NOMO-1 (cell line): ENCODE measurements at regions not wholly inside any gene's neighbourhood (a gene's known extent, or its start where the extent isn't known, plus 50 kb on each side); places are given as distances from the start of the nearest gene placed in this dataset.

Source experiments
- DNase-seq, 2 experiments: peaks; one replicate each; lab custom pipeline; 2025; ENCODE audit not compliant: unreplicated experiment in 2 of 2; lab: John Stamatoyannopoulos, UW

DNA sequence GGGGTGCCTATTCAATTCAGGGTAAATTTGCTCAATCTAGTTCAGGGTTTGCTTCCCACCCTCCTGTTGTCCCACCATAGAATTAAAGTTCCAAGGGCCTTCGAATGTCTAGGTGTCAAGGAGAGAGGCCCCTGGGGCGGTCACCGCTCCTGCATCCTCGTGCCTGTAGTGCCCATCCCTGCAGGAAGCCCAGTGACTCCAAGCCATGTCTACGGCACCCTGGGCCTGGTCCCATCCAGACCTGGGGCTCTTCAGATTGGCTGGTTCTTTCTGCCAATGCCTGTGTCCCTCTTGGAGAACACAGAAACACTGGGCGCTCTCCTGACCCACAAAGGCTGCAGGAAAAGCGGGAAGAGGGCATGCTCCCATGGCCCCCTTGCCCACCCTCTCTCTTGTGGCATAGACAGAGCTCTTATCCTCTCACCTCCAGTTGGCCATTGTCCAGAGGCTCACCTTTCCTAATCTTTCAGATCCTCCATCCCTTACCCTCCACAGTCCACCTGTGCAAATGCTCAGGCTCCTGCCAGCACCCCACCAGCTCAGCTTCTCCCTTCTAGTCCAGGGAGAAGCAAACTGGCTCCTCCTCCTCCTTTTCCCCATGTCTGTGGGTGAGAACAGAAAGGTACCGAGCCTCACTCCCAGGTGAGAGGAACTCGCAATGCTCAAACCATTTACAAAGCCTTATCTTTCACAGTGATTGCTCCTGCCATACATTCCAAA lies 253.0 kb upstream of the IRX2 start:
- no peak for DNase-seq

DNA sequence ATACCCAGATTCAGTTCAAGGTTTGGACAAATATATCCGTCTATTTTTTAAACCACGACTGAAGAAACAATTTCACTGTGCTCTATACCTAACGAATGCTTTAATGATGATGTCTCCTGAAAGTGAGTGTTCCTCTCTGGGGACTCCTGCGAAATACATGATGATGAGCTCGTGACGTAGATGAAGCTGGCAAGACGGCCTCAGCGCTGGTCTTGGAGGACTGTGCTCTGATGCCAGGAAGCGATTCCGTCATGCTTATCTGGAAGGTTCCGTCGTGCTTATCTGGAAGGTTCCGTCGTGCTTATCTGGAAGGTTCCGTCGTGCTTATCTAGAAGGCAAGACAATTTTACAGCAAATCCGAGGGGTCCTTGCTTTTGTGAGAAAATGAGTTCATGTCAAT lies 250.8 kb upstream of the IRX2 start:
- no peak for DNase-seq

- no peak for DNase-seq
Observed at GRCh38 chr5:3000631-3001030, 249.2 kb upstream of the IRX2 start.

DNA sequence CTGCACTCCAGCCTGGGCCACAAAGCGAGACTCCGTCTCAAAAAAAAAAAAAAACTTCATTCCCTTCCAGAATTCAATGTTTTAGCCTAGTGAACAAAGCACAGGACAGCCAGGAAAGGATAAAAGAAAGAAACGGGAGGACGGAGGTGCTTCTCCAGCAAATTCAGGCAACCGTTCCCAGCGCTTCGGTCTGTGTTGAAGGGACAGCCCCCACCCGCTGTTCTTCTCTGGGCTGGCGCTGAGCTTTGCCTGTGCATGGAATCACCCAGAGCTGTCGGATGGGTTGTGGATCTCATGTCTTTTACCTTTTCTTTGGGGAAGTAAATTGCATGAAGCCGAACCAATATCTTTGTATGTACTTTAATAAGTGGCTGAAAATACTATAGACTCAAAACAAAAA lies 248.4 kb upstream of the IRX2 start:
- no peak for DNase-seq

DNA sequence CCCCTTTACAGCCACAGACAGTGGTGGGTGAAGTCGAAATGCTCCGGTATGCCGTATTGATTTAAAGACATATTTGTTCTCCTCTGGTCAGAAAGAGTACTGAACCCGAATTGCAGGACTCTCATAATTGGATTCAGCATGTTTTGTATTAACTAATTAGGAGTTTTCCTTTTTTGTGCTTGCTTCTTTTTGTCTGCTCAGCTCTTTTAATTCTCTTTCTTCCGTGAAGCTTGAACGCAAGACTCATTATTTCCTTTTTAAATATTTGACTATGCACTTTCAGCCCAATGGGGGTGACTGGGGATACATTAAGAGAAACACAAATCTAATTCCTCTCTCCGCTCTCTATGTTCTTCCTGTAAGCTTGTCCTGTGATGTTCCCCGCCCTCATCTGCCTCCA lies 246.6 kb upstream of the IRX2 start:
- DNase-seq = no peak

DNA sequence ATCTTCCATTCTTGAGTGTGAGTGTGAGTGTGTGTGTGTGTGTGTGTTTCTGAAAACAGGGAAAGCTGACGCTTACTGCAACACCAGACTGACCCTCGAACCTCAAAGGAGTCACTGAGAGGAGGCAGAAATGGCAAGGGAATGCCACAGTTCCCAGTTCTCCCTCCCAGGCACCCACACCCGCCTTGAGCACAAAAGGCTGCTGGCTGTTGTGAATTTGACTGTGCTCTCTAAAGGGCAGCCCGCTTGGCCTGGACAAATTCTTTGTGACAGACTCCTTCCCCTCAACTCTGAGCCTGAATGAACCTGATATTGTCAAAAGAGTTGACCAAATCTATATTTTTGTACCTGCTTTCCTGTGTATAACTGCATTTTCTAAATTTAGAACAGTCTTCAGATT lies 245.7 kb upstream of the IRX2 start:
- DNase-seq = no peak

DNA sequence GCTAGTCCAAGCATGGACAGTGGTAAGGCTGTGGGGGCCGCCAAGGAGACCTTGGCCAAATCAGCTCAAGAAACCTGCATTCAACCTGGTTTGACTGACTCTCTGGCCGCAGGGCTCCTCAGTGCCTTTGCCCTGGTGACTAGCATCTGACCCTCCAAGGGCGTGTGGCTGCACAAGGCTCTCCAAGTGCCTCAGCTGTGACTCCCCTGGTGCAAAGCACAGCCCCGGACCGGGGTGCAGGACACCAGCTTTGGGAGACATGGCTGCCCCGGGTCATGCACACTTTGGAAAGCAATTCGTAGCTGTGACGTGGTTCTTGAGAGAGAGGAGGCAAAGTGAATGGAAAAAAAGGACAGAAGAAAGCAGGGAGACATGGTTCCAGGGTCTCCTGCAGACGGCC lies 245.2 kb upstream of the IRX2 start:
- no peak for DNase-seq

DNA sequence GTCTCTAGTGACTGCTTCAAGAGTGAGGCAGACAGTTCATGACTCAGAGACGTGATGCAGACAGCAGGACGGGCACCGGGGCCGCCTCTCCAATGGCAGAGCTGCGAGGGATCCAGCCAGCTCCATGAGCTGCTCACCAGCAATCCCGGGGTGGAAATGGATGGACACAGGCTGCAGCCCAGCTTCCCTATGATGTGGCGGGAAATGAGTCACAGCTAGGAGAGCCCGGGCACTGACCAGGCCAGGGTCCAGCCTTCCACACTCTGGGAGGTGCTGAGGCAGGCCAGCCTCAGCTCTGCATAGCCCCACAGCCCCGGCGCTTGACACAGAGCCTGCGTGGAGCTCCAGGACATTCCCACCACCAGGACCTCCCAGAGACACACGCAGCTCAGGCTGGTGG lies 244.8 kb upstream of the IRX2 start:
- no peak for DNase-seq

DNA sequence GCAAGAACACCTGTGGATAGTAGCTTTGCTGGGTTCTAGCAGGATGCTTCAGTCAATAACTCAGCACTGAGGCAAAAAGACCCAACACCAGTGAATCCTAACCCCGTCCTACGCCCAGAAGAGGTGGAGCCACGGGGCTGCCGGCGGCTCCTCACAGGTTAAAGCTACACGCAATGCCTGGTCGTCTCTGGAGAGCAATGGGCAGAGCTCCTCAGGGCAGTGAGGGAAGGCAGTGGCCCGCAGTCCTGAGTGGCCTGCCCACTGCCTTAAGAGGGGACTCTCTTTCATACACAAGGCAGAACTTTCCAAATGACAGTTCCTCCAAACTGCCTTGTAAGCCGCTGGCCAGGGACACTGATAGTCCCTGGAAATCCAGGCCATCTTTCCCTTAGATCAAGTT lies 244.2 kb upstream of the IRX2 start:
- no peak for DNase-seq

GRCh38 chr5:2995035-2995434 lies 243.6 kb upstream of the IRX2 start:
- no peak for DNase-seq

DNA sequence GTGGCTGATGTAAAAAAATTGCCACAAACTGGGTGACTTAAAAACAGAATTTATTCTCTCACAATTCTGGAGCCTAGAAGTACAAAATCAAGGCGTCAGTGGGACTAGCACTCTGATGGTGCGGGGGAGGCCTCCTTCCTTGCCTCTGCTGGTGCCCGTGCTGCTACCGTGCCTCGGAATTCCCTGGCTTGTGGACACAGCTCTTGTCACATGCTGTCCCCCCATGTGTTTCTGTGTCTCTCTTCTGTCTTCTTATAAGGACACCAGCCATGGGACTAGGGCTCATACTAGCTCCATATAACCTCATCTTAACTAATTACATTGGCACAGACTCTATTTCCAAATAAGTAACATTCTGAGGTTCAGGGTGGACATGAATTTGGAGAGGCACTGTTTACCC lies 242.3 kb upstream of the IRX2 start:
- DNase-seq = no peak

GRCh38 chr5:2993301-2993700 lies 241.8 kb upstream of the IRX2 start:
- no peak for DNase-seq

- DNase-seq = no peak
Observed at GRCh38 chr5:2992806-2993205, 241.3 kb upstream of the IRX2 start.

- no peak for DNase-seq
Observed at GRCh38 chr5:2991884-2992283, 240.4 kb upstream of the IRX2 start.

GRCh38 chr5:2989517-2989916 lies 238.0 kb upstream of the IRX2 start:
- no peak for DNase-seq

GRCh38 chr5:2986301-2986700 lies 234.8 kb upstream of the IRX2 start:
- DNase-seq = no peak

GRCh38 chr5:2985718-2986117 lies 234.2 kb upstream of the IRX2 start:
- no peak for DNase-seq

GRCh38 chr5:2983583-2984300 lies 232.3 kb upstream of the IRX2 start:
- DNase-seq = no peak

DNA sequence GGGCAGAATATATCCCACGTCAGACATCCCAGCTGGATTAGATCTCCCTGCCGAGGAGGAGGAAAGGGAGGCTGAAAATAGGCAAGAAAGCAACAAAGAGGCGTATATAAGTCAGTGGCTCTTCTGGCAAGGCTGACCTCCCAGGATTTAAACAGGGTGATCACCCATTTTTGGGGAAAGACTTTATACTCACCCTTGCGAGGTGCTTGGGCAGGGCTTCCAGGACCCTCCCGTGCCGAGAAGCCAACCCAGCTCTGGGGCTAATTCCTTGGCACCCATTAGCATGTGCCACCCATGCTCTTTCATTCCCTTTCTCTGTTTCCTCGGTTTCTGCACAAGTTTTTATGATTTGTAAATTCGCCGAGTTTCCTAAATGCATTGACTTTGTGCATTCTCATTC lies 230.2 kb upstream of the IRX2 start:
- DNase-seq = no peak

DNA sequence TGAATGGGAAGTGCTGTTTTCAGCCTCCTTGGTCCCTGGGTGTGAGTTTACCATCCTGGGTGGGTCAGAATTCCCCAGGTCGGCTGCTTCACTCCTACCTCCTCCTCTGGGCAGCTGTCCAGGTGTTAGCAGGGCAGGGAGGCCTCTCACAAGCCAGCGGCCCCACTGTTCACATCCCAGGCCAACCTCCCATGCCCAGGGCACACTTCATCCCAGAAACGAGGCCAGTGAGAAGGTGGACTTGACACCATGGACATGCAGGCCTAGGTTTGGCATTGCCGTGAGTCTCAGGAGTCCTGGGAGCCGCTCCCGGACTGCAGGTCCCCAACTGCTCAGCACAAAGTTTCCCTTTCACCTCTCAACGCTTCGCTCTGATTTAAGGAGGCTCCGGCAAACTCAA lies 229.6 kb upstream of the IRX2 start:
- no peak for DNase-seq

DNA sequence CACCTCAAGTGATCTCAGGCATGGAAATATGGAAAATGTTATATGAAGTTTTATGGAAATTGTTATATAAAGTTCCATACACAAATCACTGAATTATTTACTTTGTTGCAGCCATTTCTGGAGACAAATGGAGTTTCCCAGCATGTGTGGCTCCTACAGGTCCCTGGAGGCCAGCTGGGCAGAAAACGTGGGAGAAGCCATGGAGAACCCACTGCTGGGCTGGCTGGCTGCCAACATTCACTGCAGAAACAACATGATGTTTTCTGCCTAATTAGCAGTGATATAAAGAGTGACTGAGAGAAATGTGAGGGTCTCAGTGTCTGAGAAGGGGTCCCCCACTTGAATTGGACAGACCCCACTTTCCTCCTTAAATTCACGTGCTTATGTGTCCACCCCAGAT lies 208.8 kb upstream of the IRX2 start:
- no peak for DNase-seq

DNA sequence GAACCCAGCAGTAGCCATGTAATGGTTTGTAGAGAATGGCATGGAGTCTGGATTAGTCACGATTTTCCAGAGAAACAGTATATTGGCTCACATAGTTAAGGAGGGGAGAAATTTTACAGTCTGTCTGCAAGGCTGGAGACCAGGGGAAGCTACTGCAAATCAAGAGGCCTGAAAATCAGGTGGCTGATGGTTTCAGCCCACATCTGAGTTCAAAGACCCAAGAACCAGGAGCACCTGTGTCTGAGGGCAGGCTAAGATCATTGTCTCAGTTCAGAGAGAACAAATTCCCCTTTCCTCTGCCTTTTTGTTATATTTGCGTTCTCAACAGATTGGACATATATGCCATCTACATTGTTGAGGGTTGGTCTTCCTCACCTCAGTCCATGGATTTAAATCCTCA lies 207.5 kb upstream of the IRX2 start:
- no peak for DNase-seq

DNA sequence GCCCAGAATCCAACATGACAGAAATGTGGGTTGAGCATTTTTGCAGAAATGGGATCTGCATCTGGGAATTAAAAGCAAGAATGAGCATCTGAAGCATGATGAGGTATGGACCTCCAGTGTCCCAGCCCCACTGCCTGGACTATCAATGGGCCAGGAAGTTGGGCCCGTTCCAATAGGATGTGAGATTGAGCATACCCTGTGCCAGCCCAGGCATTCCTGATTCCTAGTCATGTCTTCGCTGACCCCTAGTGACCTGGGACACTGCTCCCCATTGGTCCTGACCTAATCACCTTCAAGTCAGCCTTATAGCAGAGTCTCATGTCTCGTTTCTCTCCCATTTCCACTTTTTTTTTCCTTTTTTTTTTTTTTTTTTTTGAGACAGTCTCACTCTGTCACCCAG lies 197.4 kb upstream of the IRX2 start:
- DNase-seq = no peak
